ENCODE measurements at regions not wholly inside any gene's neighbourhood (a gene's known extent, or its start where the extent isn't known, plus 50 kb on each side); places are given as distances from the start of the nearest gene placed in this dataset.
"Not testable (repeated sequence)": the region's sequence is repeated elsewhere in the genome, so short reads cannot be mapped to it uniquely, and the experiment has no call there.

- TF ChIP-seq CTBP1 (IDR thresholded peaks at IDR 0.05; ENCODE audit: borderline replicate concordance); SUZ12 (IDR thresholded peaks at IDR 0.05); FOXM1 (IDR thresholded peaks at IDR 0.05; ENCODE audit: borderline replicate concordance); ZNF384 (IDR thresholded peaks at IDR 0.05); SP1 (IDR thresholded peaks at IDR 0.05); FOXK2 (IDR thresholded peaks at IDR 0.05); FOXA1 (IDR thresholded peaks at IDR 0.05); LEF1 (IDR thresholded peaks at IDR 0.05; ENCODE audit: borderline replicate concordance); HDGF (IDR thresholded peaks at IDR 0.05; ENCODE audit: borderline replicate concordance); ARNT (IDR thresholded peaks at IDR 0.05); PKNOX1 (IDR thresholded peaks at IDR 0.05): not testable (repeated sequence)
Measured at GRCh38 chr21:43283925-43284221, 115.1 kb downstream of the CRYAA start.

Data from HEK293T (cell line).